BJ (cell line): ENCODE measurements at regions not wholly inside any gene's neighbourhood (a gene's known extent, or its start where the extent isn't known, plus 50 kb on each side); places are given as distances from the start of the nearest gene placed in this dataset.

Experiments used
- CTCF ChIA-PET: fragments of 350-600 bp; formaldehyde crosslinking; extraction: SDS; loops from one replicate; lab custom pipeline; 2021; ENCODE audit warnings: antibody characterized with exemption, inconsistent platforms; lab: Yijun Ruan, JAX
- POLR2A ChIA-PET: fragments of 300-600 bp; sonication (Branson Sonifier 250); formaldehyde crosslinking; extraction: SDS; loops from one replicate; lab custom pipeline; 2021; ENCODE audit warnings: antibody characterized with exemption; lab: Charles Lee
- DNase-seq: peaks from one replicate; pipeline ENCODE4 v3.0.0-alpha.2; 2011; ENCODE audit warnings: low read depth
- H3K27me3 ChIP-seq: 2 replicates; pipeline ENCODE4 v1.6.0; 2011; ENCODE audit warnings: low read length; ENCODE audit not compliant: control insufficient read depth, insufficient read depth
- H3K36me3 ChIP-seq: 2 replicates; pipeline ENCODE4 v1.5.1; 2011; ENCODE audit warnings: low read length; ENCODE audit not compliant: control insufficient read depth, insufficient read depth
- H3K4me3 ChIP-seq: 2 replicates; pipeline ENCODE4 v1.5.1; 2011; ENCODE audit warnings: low read depth, mild to moderate bottlenecking, control low read depth, low read length
- TF ChIP-seq, protein P1 (sequence below): IDR thresholded peaks from 2 replicates; pipeline ENCODE4 v1.5.1; 2011; ENCODE audit warnings: low read depth, mild to moderate bottlenecking, control low read depth, inconsistent platforms, low read length, moderate library complexity; ENCODE audit not compliant: insufficient read depth

DNA sequence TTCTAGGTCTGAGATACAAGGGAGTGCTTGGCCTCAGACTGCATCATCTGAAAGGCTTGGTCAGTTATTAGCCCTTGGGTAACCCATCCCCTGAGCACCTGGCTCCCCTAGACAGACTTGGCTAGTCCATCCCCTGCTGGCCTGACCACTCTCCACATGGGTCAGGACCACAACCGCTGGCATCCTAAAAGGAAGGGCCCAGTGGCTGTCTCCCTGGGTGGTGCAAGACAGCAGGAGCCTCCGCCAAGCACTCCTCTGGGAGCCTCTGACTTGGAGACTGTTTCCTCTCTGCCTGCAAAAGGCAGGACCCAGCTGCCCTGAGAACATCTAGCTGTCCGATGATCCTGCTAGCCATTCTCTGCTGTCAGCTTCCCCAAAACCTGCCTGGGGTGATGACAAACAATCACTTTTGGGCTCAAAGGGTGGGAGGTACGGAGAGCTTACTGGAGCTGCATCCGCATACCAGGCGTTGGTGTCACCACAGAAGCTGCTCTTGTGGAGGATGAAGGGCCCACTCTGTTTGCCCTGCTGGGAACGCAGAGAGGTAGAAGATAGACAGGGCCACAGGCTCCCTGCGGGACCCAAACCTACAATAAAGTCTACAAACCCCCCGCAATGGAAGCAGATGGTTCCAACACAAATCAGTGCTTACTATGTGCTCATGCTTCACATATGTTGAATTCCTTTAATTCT is 108.0 kb upstream of the PRR20G start:
- peaks cover 5% of the 10 kb centered on the region for H3K27me3 ChIP-seq
- CTCF ChIA-PET, result no interaction called here
- POLR2A ChIA-PET, result no interaction called here

DNA sequence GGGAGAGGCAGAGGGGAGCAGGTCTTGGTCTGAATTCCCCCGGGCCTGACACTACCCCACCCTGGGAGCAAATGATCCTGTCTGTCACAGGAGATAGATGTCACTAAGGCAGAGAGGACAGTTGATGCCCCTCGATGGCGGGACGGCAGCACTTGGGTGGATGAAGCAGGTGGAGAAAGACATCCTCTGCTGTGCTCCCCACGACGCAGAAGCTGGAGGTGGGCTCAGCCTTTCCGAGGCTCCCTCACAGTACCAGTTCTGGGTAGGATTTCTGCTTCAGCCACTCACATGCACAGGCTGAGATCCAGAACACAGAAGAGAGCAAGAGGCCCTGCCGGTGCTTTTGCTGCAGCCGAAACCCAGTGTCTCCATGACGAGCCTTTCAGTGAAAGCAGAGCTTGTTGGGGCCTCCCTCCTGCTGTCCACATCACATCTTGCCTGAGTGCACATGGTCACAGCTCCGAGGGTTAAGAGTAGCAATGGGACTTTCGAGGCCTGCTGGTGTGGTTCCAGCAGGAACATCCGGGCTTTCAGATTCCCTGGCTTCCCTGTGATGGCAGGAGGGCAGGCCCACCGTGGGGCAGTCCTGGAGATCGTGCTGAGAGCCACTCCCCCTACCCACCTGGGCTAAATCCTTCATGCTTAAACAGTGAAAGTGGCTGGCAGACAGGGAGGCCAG is 107.3 kb upstream of the PRR20G start:
- Histone ChIP-seq H3K4me3 (no peak overlapping the region), H3K36me3 (no peaks in the 10 kb centered on the region), H3K27me3 (peaks cover 5% of the 10 kb centered on the region)
- no peak for DNase-seq
- TF ChIP-seq, protein P1, sequence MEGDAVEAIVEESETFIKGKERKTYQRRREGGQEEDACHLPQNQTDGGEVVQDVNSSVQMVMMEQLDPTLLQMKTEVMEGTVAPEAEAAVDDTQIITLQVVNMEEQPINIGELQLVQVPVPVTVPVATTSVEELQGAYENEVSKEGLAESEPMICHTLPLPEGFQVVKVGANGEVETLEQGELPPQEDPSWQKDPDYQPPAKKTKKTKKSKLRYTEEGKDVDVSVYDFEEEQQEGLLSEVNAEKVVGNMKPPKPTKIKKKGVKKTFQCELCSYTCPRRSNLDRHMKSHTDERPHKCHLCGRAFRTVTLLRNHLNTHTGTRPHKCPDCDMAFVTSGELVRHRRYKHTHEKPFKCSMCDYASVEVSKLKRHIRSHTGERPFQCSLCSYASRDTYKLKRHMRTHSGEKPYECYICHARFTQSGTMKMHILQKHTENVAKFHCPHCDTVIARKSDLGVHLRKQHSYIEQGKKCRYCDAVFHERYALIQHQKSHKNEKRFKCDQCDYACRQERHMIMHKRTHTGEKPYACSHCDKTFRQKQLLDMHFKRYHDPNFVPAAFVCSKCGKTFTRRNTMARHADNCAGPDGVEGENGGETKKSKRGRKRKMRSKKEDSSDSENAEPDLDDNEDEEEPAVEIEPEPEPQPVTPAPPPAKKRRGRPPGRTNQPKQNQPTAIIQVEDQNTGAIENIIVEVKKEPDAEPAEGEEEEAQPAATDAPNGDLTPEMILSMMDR, result no peak
- POLR2A ChIA-PET, result no interaction called here
- CTCF ChIA-PET, result no interaction called here

More for the DNA sequence above, 108.0 kb upstream of the PRR20G start:
- H3K4me3 ChIP-seq, result no peak overlapping the region
- H3K36me3 ChIP-seq, result no peaks in the 10 kb centered on the region
- DNase-seq, result no peak
- TF ChIP-seq, protein P1, result no peak

DNA sequence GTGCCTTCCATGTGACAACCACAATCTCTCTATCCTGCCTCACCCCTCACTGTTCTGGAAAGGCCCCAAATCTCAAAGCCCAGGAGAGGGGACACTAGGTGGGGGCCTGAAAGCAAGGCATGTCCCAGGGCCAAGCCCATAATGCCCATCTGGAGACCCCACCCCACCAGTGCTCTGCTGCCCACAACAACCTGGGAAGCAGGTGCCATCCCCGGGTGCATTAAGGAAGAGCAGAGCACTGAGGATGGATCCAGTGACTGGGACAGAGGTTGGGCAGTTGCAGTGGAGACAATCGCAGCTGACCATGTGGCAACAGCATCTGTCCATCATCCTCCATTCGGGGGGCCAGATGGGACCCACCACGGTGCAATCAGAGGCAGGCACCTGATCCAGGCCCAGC is 106.2 kb upstream of the PRR20G start:
- H3K4me3 ChIP-seq, result no peak overlapping the region
- DNase-seq, result no peak
- TF ChIP-seq, protein P1, result no peak
- CTCF ChIA-PET, result interaction anchor here (0.6 kb wide), 1 partner anchor 1380 kb away, joined by 3 read pairs; no protein-coding TSS in a partner anchor
- no peaks in the 10 kb centered on the region for H3K36me3 ChIP-seq
- POLR2A ChIA-PET, result no interaction called here
- H3K27me3 ChIP-seq, result peaks cover 5% of the 10 kb centered on the region

DNA sequence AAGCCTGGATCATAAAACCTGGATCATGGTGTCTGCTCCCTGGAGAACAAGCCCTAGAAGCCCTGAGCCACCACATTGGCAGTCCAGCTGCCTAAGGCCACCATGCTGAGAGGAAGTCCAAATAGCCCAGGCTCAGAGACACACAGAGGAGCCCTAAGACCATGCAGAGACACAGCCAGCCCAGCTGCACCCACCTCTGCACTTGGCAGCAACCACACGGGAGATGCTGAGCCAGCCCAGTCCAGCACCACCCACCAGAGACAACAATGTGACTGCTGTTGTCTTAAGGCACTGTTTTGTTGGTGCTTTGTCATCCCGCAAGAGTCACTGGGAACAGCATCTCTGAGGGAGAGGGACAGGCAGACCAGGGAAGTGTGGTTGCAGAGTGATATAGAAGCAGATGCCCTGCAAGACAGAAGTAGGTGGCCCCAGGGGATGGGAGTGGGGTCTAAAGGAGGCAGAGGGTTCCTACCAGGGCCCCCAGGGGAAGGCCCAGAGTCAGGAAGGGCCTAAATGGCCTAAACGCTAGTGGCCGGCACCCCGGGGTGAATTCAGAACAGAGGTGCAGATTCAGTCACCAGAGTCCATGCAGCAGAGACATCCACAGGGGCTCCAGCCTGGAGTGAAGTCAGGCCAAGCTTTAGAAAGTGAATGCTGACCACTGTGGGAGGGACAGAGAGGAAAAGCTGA is 105.4 kb upstream of the PRR20G start:
- peaks cover 5% of the 10 kb centered on the region for H3K27me3 ChIP-seq
- ChIA-PET CTCF (interaction anchor here (0.6 kb wide), 1 partner anchor 1379 kb away, joined by 3 read pairs; no protein-coding TSS in a partner anchor), POLR2A (no interaction called here)
- no peak for DNase-seq
- no peaks in the 10 kb centered on the region for H3K36me3 ChIP-seq
- H3K4me3 ChIP-seq, result no peak overlapping the region
- TF ChIP-seq, protein P1, result no peak

DNA sequence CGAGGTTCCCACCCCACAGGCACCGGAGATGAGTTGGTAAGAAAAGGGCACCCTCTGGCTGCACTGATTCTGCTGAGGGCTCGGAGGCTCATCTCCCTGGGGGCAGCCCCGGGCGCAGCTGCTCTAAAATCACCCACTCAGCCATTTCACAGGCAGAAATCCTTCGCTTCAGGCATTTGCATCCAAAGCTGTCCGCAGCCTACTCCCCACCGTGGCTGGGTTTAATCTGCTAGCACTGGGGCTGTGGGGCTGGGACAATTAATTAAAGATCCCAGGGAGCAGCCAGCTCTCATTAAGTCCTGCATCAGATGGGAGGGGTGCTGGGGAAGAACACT is 104.3 kb upstream of the PRR20G start:
- CTCF ChIA-PET, result no interaction called here
- no peak for DNase-seq
- TF ChIP-seq, protein P1, result no peak
- Histone ChIP-seq H3K36me3 (no peaks in the 10 kb centered on the region), H3K27me3 (peaks cover 3% of the 10 kb centered on the region), H3K4me3 (no peak overlapping the region)
- POLR2A ChIA-PET, result no interaction called here
